ENCODE measurements at regions not wholly inside any gene's neighbourhood (a gene's known extent, or its start where the extent isn't known, plus 50 kb on each side); places are given as distances from the start of the nearest gene placed in this dataset.

DNA sequence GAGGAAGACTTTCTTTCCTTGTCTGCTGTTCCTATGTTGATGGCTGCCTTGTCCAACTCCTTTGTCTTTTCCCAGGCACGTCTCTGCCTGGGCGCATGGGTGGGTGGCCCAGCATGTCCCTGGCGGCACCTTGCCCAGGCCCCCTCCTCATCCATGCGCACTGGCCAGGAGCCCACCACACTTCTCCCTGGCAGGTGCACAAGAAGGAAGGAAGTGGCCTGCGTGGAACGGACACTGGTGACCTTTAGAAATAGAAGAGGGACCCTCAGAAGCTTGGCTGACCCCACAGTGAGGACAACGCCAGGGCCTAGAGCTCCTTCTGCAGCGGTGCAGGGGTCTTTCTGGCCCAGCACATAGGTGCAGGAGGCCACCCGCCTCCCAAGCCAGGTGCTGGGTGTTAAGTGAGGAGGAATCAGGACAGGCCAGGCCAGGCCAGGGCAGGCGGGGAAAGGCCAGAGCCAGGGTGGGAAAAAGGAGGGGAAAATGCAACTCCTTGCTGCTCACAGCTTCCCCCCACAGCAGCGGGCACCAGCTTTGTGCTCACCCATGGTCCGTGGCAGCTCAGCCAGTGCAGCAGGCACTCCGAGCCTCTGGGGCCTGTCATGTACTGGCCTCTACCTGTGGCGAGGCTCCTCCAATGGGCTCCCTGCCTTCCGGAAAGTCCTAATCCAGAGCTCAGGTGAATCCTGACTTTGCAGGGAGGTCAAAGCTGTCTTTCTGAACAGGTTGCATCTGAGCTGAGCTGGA, 104.0 kb downstream of the SOX1 start:
- TF ChIP-seq, protein P1, sequence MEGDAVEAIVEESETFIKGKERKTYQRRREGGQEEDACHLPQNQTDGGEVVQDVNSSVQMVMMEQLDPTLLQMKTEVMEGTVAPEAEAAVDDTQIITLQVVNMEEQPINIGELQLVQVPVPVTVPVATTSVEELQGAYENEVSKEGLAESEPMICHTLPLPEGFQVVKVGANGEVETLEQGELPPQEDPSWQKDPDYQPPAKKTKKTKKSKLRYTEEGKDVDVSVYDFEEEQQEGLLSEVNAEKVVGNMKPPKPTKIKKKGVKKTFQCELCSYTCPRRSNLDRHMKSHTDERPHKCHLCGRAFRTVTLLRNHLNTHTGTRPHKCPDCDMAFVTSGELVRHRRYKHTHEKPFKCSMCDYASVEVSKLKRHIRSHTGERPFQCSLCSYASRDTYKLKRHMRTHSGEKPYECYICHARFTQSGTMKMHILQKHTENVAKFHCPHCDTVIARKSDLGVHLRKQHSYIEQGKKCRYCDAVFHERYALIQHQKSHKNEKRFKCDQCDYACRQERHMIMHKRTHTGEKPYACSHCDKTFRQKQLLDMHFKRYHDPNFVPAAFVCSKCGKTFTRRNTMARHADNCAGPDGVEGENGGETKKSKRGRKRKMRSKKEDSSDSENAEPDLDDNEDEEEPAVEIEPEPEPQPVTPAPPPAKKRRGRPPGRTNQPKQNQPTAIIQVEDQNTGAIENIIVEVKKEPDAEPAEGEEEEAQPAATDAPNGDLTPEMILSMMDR (IDR thresholded peaks at IDR 0.05) = no peak
- TF ChIP-seq POLR2AphosphoS5 (IDR thresholded peaks at IDR 0.05) = no peak
